ENCODE measurements at regions not wholly inside any gene's neighbourhood (a gene's known extent, or its start where the extent isn't known, plus 50 kb on each side); places are given as distances from the start of the nearest gene placed in this dataset.
"Not testable (repeated sequence)": the region's sequence is repeated elsewhere in the genome, so short reads cannot be mapped to it uniquely, and the experiment has no call there.

DNA sequence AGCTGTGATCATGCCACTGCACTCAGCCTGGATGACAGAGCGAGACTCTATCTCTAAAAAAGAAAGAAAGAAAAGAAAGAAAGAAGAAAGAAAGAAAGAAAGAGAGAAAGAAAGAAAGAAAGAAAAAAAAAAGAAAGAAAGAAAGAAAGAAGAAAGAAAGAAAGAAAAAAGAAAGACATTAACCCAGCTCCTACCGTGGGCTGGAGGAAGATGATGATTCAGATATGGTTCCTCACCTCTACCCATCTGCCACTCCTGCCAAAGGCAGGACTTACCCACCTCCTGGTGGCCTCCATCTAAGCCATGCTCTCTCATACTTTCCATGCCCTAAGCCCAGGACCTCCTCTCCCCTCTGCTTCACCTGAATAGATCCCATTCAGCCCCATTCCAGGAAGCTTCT lies 93.3 kb upstream of the LHX1 start:
- Mint-ChIP-seq H3K36me3 (ENCODE audit: low read depth) (no peaks in the 10 kb centered on the region), H3K4me3 (no peak overlapping the region), H3K27me3 (peaks cover 39% of the 10 kb centered on the region), H3K4me1 (ENCODE audit: low read depth) (peaks cover 11% of the 10 kb centered on the region), H3K9me3 (no peaks in the 10 kb centered on the region), H3K27ac (no peak overlapping the region)
- no peak for DNase-seq

GRCh38 chr17:36844601-36845000 lies 92.7 kb upstream of the LHX1 start:
- Mint-ChIP-seq H3K9me3 (no peaks in the 10 kb centered on the region), H3K36me3 (ENCODE audit: low read depth) (no peaks in the 10 kb centered on the region), H3K4me3 (no peak overlapping the region), H3K4me1 (ENCODE audit: low read depth) (peaks cover 15% of the 10 kb centered on the region), H3K27ac (no peak overlapping the region), H3K27me3 (peaks cover 39% of the 10 kb centered on the region)
- DNase-seq, result no peak

DNA sequence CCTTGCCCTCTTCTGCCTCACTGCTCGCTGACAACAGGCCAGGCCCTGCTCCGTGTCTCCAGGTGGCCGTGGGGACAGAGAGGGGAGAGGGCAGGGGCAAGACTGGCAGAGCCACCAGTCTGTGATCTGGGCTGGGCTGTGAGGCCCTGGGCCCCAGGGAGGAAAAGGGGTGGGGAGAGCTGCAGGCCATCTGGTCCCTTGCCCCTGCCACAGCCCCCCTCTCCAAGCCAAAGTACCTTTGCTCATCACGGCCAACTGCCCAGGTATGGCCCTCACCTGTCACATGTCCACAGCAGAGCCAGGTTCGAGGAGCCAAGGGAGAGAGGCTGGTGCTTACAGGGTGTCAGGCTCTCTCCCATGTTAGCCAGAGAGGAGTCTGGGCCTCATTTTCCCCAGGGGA lies 91.4 kb upstream of the LHX1 start:
- Mint-ChIP-seq H3K27me3 (peaks cover 34% of the 10 kb centered on the region), H3K27ac (no peak overlapping the region), H3K4me3 (no peak overlapping the region), H3K9me3 (no peaks in the 10 kb centered on the region), H3K36me3 (ENCODE audit: low read depth) (no peaks in the 10 kb centered on the region), H3K4me1 (ENCODE audit: low read depth) (peaks cover 28% of the 10 kb centered on the region)
- DNase-seq, result no peak

GRCh38 chr17:36846410-36847292 lies 90.6 kb upstream of the LHX1 start:
- H3K36me3 Mint-ChIP-seq (ENCODE audit: low read depth), result no peaks in the 10 kb centered on the region
- peaks cover 35% of the 10 kb centered on the region for H3K4me1 Mint-ChIP-seq (ENCODE audit: low read depth)
- H3K27me3 Mint-ChIP-seq, result peaks cover 34% of the 10 kb centered on the region
- no peaks in the 10 kb centered on the region for H3K9me3 Mint-ChIP-seq
- no peak overlapping the region for H3K4me3 Mint-ChIP-seq
- DNase-seq, result no peak
- H3K27ac Mint-ChIP-seq, result no peak overlapping the region

- Mint-ChIP-seq H3K4me3 (no peak overlapping the region), H3K9me3 (no peaks in the 10 kb centered on the region), H3K36me3 (ENCODE audit: low read depth) (no peaks in the 10 kb centered on the region), H3K27me3 (peaks cover 21% of the 10 kb centered on the region), H3K4me1 (ENCODE audit: low read depth) (peaks cover 47% of the 10 kb centered on the region), H3K27ac (no peak overlapping the region)
- no peak for DNase-seq
Observed at GRCh38 chr17:36848008-36848902, 89.0 kb upstream of the LHX1 start.

- not testable (repeated sequence) for H3K27ac Mint-ChIP-seq; H3K36me3 Mint-ChIP-seq (ENCODE audit: low read depth); H3K9me3 Mint-ChIP-seq; H3K4me3 Mint-ChIP-seq; DNase-seq
- peaks cover 17% of the 10 kb centered on the region for H3K27me3 Mint-ChIP-seq
- H3K4me1 Mint-ChIP-seq (ENCODE audit: low read depth), result peaks cover 50% of the 10 kb centered on the region
Observed at GRCh38 chr17:36849020-36849419, 88.3 kb upstream of the LHX1 start.

GRCh38 chr17:36849871-36850348 lies 87.4 kb upstream of the LHX1 start:
- H3K36me3 Mint-ChIP-seq (ENCODE audit: low read depth), result no peaks in the 10 kb centered on the region
- H3K4me1 Mint-ChIP-seq (ENCODE audit: low read depth), result peaks cover 46% of the 10 kb centered on the region
- DNase-seq, result peak; percentile 70
- peak overlapping the region; percentile 93 for H3K27ac Mint-ChIP-seq
- peaks cover 10% of the 10 kb centered on the region for H3K27me3 Mint-ChIP-seq
- no peaks in the 10 kb centered on the region for H3K9me3 Mint-ChIP-seq
- peak overlapping the region; percentile 47 for H3K4me3 Mint-ChIP-seq

DNA sequence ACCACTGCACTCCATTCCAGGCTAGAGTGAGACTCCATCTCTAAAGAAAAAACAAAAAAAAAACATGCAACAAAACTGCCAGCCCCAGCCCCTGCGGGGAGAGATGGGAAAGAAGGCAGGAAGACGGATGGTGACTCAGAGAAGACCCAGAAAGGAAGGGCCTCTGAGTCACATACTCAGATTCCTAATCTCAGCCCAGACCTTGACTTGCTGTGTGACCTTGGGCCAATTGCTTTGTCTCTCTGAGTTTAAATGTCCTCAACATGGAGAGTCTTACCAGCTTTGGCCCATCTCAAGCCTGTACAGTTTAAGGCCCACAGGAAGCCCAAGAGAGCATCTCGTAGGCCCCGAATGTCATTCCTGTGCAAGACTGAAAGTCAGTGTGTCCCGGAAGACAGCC lies 86.5 kb upstream of the LHX1 start:
- DNase-seq, result no peak
- Mint-ChIP-seq H3K9me3 (no peaks in the 10 kb centered on the region), H3K4me3 (peak overlapping the region; percentile 47), H3K27ac (peak overlapping the region; percentile 93), H3K36me3 (ENCODE audit: low read depth) (no peaks in the 10 kb centered on the region), H3K27me3 (peaks cover 6% of the 10 kb centered on the region), H3K4me1 (ENCODE audit: low read depth) (peaks cover 44% of the 10 kb centered on the region)

DNA sequence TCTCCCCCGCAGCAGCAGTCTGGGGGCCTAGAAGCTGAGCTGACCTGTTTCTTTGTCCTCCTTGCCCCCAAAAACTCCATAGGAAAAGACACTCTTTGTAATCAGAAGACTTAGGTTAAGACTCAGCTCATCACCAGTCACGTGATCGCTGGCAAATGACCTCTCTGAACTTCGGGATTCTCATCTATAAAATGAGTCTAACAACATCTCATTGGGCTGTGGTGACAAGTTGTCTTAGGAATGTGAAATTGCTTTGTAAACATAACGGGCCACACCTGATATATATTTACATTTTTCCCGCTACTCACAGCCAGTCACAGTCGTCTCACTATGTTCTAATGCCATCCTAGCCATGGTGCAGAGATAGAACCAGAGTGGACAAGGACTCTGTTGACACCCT lies 86.0 kb upstream of the LHX1 start:
- Mint-ChIP-seq H3K9me3 (no peaks in the 10 kb centered on the region), H3K4me1 (ENCODE audit: low read depth) (peaks cover 44% of the 10 kb centered on the region), H3K27ac (peak overlapping the region; percentile 93), H3K27me3 (peaks cover 6% of the 10 kb centered on the region), H3K4me3 (no peak overlapping the region), H3K36me3 (ENCODE audit: low read depth) (no peaks in the 10 kb centered on the region)
- no peak for DNase-seq

- H3K4me3 Mint-ChIP-seq; DNase-seq; H3K9me3 Mint-ChIP-seq; H3K36me3 Mint-ChIP-seq (ENCODE audit: low read depth); H3K27ac Mint-ChIP-seq; H3K27me3 Mint-ChIP-seq: not testable (repeated sequence)
- peaks cover 44% of the 10 kb centered on the region for H3K4me1 Mint-ChIP-seq (ENCODE audit: low read depth)
Observed at GRCh38 chr17:36852478-36852877, 84.8 kb upstream of the LHX1 start.

- H3K9me3 Mint-ChIP-seq, result no peaks in the 10 kb centered on the region
- DNase-seq, result no peak
- no peaks in the 10 kb centered on the region for H3K36me3 Mint-ChIP-seq (ENCODE audit: low read depth)
- no peak overlapping the region for H3K27ac Mint-ChIP-seq
- H3K27me3 Mint-ChIP-seq, result peaks cover 7% of the 10 kb centered on the region
- peaks cover 36% of the 10 kb centered on the region for H3K4me1 Mint-ChIP-seq (ENCODE audit: low read depth)
- no peak overlapping the region for H3K4me3 Mint-ChIP-seq
Observed at GRCh38 chr17:36854982-36855381, 82.3 kb upstream of the LHX1 start.

GRCh38 chr17:36855459-36855858 lies 81.8 kb upstream of the LHX1 start:
- Mint-ChIP-seq H3K27me3 (peaks cover 7% of the 10 kb centered on the region), H3K27ac (no peak overlapping the region), H3K4me3 (no peak overlapping the region), H3K4me1 (ENCODE audit: low read depth) (peaks cover 31% of the 10 kb centered on the region), H3K9me3 (no peaks in the 10 kb centered on the region), H3K36me3 (ENCODE audit: low read depth) (no peaks in the 10 kb centered on the region)
- DNase-seq, result no peak

- Mint-ChIP-seq H3K27me3 (peaks cover 7% of the 10 kb centered on the region), H3K9me3 (no peaks in the 10 kb centered on the region)
- DNase-seq, result no peak
Observed at GRCh38 chr17:36856222-36856621, 81.1 kb upstream of the LHX1 start.

DNA sequence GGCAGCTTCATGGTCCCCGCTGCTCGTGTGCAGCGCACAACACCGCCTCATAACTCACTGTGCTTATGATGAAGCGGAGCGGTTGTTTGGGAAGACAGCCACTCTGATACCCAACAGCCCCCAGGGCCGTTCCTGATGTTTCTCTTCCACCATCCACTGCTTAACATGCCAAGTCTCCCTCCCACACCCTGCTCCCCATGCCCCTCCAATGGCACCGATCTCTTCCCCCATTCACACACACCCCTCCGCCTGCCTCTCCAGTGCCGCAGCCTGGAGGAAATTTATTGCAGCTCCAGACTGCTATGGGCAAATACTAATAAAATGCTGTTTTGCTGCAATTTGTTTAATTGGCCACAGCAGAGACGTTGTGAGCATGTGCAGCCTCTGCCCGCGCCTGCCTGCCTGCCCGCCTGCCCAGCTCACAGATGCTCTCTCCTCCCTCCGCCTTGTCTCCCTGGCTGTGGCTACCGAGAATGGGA lies 80.3 kb upstream of the LHX1 start:
- H3K36me3 Mint-ChIP-seq (ENCODE audit: low read depth), result no peaks in the 10 kb centered on the region
- H3K4me1 Mint-ChIP-seq (ENCODE audit: low read depth), result peaks cover 18% of the 10 kb centered on the region
- no peak overlapping the region for H3K4me3 Mint-ChIP-seq
- peaks cover 7% of the 10 kb centered on the region for H3K27me3 Mint-ChIP-seq
- no peak overlapping the region for H3K27ac Mint-ChIP-seq
- no peak for DNase-seq
- no peaks in the 10 kb centered on the region for H3K9me3 Mint-ChIP-seq

More at GRCh38 chr17:36856222-36856621, 81.1 kb upstream of the LHX1 start:
- Mint-ChIP-seq H3K36me3 (ENCODE audit: low read depth) (no peaks in the 10 kb centered on the region), H3K4me3 (no peak overlapping the region), H3K4me1 (ENCODE audit: low read depth) (peaks cover 23% of the 10 kb centered on the region), H3K27ac (no peak overlapping the region)
